GM23248 (cell line): ENCODE measurements at regions not wholly inside any gene's neighbourhood (a gene's known extent, or its start where the extent isn't known, plus 50 kb on each side); places are given as distances from the start of the nearest gene placed in this dataset.

Source experiments
- DNase-seq: peaks from one replicate; pipeline ENCODE4 v3.0.0-alpha.2; 2015
- H2AFZ ChIP-seq: fragments of 200-600 bp; sonication (generic); 2 replicates; pipeline ENCODE4 v1.6.1; 2016; ENCODE audit warnings: antibody characterized with exemption
- H3F3A ChIP-seq: fragments of 200-600 bp; sonication (generic); 2 replicates; pipeline ENCODE4 v1.6.1; 2016; ENCODE audit warnings: mild to moderate bottlenecking, antibody characterized with exemption, mixed run types; ENCODE audit not compliant: insufficient read depth
- H3K27ac ChIP-seq: fragments of 200-600 bp; sonication (generic); 2 replicates; pipeline ENCODE4 v1.5.1; 2016; ENCODE audit warnings: mild to moderate bottlenecking
- H3K27me3 ChIP-seq: fragments of 200-600 bp; sonication (generic); replicated peaks from 2 replicates; pipeline ENCODE4 v1.6.1; 2016; ENCODE audit warnings: mild to moderate bottlenecking; ENCODE audit not compliant: insufficient read depth
- H3K36me3 ChIP-seq: fragments of 200-600 bp; sonication (generic); 2 replicates; pipeline ENCODE4 v1.6.1; 2016; ENCODE audit warnings: low read depth, mild to moderate bottlenecking
- H3K4me1 ChIP-seq: fragments of 200-600 bp; sonication (generic); 2 replicates; pipeline ENCODE4 v1.6.1; 2016; ENCODE audit warnings: mild to moderate bottlenecking; ENCODE audit not compliant: insufficient read depth
- H3K4me2 ChIP-seq: fragments of 200-600 bp; sonication (generic); one replicate; pipeline ENCODE4 v1.6.1; 2016; ENCODE audit warnings: mild to moderate bottlenecking; ENCODE audit not compliant: unreplicated experiment
- H3K4me3 ChIP-seq: fragments of 200-600 bp; sonication (generic); 2 replicates; pipeline ENCODE4 v1.5.1; 2016; ENCODE audit warnings: mild to moderate bottlenecking
- H3K79me2 ChIP-seq: fragments of 200-600 bp; sonication (generic); 2 replicates; pipeline ENCODE4 v1.6.1; 2016; ENCODE audit warnings: mild to moderate bottlenecking; ENCODE audit not compliant: insufficient read depth
- H3K9ac ChIP-seq: fragments of 200-600 bp; sonication (generic); 2 replicates; pipeline ENCODE4 v1.6.1; 2016; ENCODE audit warnings: mild to moderate bottlenecking
- H3K9me2 ChIP-seq: fragments of 200-600 bp; sonication (generic); 2 replicates; pipeline ENCODE4 v1.6.1; 2016; ENCODE audit warnings: mixed run types, mild to moderate bottlenecking, moderate library complexity; ENCODE audit not compliant: insufficient read depth
- H3K9me3 ChIP-seq: fragments of 200-600 bp; sonication (generic); one replicate; pipeline ENCODE4 v1.6.1; 2017; ENCODE audit warnings: low read depth
- H4K20me1 ChIP-seq: fragments of 200-600 bp; sonication (generic); 2 replicates; pipeline ENCODE4 v1.6.0; 2016; ENCODE audit not compliant: insufficient read depth
- EZH2 ChIP-seq: fragments of 200-600 bp; sonication (generic); IDR thresholded peaks from 2 replicates; pipeline ENCODE4 v1.6.1; 2018; ENCODE audit warnings: antibody characterized with exemption, mild to moderate bottlenecking; ENCODE audit not compliant: insufficient read depth, poor library complexity, severe bottlenecking
- EZH2phosphoT487 ChIP-seq: fragments of 200-600 bp; sonication (generic); IDR thresholded peaks from 2 replicates; pipeline ENCODE4 v1.6.1; 2018; ENCODE audit warnings: antibody characterized with exemption, moderate library complexity, mild to moderate bottlenecking, low read depth; ENCODE audit not compliant: insufficient read depth
- WGBS, 2 experiments: methylation state at CpG; one replicate each; pipeline ENCODE4 v1.1.6; 2015 to 2017; ENCODE audit warnings: low lambda C conversion rate in 2 of 2, low coverage in 1 of 2; ENCODE audit errors: missing lambda C conversion rate in 2 of 2; 5-methylcytosine and 5-hydroxymethylcytosine counted together
- in situ Hi-C: fragments of 300-500 bp; cut with MboI; formaldehyde crosslinking; loops from 2 replicates; pipeline ENCODE4 v1.15.0; 2020

DNA sequence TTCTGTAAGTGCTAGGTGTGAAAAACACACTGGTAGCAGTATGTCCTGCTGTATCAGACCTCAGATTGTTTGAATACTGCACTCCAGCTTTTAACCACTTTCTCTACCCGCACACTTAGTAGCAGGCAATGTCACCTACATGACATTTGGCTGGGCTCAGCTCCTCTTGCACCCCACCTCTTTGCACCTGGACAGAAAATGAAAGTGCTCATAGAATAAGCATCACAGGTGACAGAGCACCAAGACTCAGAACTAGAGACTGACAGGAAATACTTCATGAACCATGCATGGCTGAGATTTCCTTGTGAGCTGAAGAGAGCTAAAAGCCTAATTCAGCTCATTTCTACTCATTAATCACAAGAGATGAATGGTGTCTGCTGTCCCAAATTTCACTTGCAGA lies 1014.2 kb upstream of the CDH8 start:
- H3K36me3 ChIP-seq = no peaks in the 10 kb centered on the region
- 41 to 47% methylated on average over 1 of the region's 1 CpG for WGBS, 2 experiments
- H3K4me1 ChIP-seq = no peaks in the 10 kb centered on the region
- H3K79me2 ChIP-seq = no peaks in the 10 kb centered on the region
- no peak overlapping the region for H3K9ac ChIP-seq
- in situ Hi-C loops = no loop called here
- no peak overlapping the region for H2AFZ ChIP-seq
- peaks cover under 1% of the 10 kb centered on the region for H3K9me3 ChIP-seq
- H3K4me3 ChIP-seq = no peak overlapping the region
- TF ChIP-seq EZH2phosphoT487 (no peak), EZH2 (no peak)
- no peaks in the 10 kb centered on the region for H3F3A ChIP-seq
- H4K20me1 ChIP-seq = no peaks in the 10 kb centered on the region
- no peak overlapping the region for H3K27ac ChIP-seq
- H3K9me2 ChIP-seq = no peaks in the 10 kb centered on the region
- no peak for DNase-seq
- no peak overlapping the region for H3K4me2 ChIP-seq
- H3K27me3 ChIP-seq = no peaks in the 10 kb centered on the region

- Histone ChIP-seq H3K9me2 (no peaks in the 10 kb centered on the region), H2AFZ (no peak overlapping the region), H3K4me3 (no peak overlapping the region), H4K20me1 (no peaks in the 10 kb centered on the region), H3K4me1 (no peaks in the 10 kb centered on the region), H3K27me3 (no peaks in the 10 kb centered on the region), H3K9ac (no peak overlapping the region), H3F3A (no peaks in the 10 kb centered on the region), H3K4me2 (no peak overlapping the region), H3K9me3 (no peaks in the 10 kb centered on the region), H3K27ac (no peak overlapping the region), H3K79me2 (no peaks in the 10 kb centered on the region), H3K36me3 (no peaks in the 10 kb centered on the region)
- in situ Hi-C loops = no loop called here
- DNase-seq = no peak
- WGBS, 2 experiments = 14 to 22% methylated on average over 7 of the region's 7 CpGs
- no peak for TF ChIP-seq EZH2phosphoT487
- TF ChIP-seq EZH2 = no peak
Observed at GRCh38 chr16:63038397-63039106, 1002.3 kb upstream of the CDH8 start.

GRCh38 chr16:63037761-63038396 lies 1001.6 kb upstream of the CDH8 start:
- H3K9me3 ChIP-seq = no peaks in the 10 kb centered on the region
- no peaks in the 10 kb centered on the region for H3K27me3 ChIP-seq
- no peaks in the 10 kb centered on the region for H3K79me2 ChIP-seq
- H4K20me1 ChIP-seq = no peaks in the 10 kb centered on the region
- H3K4me2 ChIP-seq = no peak overlapping the region
- H3K27ac ChIP-seq = no peak overlapping the region
- no peaks in the 10 kb centered on the region for H3K36me3 ChIP-seq
- H3K9ac ChIP-seq = no peak overlapping the region
- no peak for DNase-seq
- H3F3A ChIP-seq = no peaks in the 10 kb centered on the region
- H3K9me2 ChIP-seq = no peaks in the 10 kb centered on the region
- 0% methylated on average over 1 of the region's 1 CpG for WGBS, 2 experiments
- no peaks in the 10 kb centered on the region for H3K4me1 ChIP-seq
- H2AFZ ChIP-seq = no peak overlapping the region
- in situ Hi-C loops = no loop called here
- H3K4me3 ChIP-seq = no peak overlapping the region
- no peak for TF ChIP-seq EZH2phosphoT487
- no peak for TF ChIP-seq EZH2

DNA sequence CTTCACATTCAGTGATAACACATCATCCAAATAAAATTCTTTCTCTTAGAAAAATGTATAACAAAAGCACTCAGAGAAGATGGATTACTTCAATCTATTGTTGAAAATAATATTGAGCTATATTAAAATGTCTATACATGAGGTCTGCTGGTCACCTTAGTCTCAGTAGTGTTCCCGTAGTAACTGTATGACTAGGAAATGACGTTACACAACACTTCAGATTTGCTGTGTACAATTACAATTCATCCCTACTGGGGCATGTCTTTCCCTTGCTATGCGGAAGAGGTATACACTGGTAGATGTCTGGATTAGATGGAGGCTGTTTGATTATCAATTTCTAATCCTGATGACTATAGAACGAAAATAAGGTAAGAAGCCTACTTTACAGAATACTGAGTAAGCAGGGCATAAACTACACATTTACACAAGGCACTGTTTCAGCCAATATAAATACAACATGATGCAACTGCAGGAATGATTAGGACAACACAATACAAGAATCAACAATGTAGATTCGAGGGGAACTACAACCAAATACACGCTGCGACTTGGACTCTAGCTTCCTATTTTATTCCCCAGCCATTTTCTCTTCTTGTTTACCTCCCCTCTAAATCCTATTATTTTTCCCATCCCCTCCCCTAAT lies 982.5 kb upstream of the CDH8 start:
- Histone ChIP-seq H3K9ac (no peak overlapping the region), H3K4me1 (no peaks in the 10 kb centered on the region), H3K79me2 (no peaks in the 10 kb centered on the region), H3K9me3 (no peaks in the 10 kb centered on the region), H2AFZ (no peak overlapping the region), H3K4me3 (no peak overlapping the region), H3K27me3 (no peaks in the 10 kb centered on the region), H3K27ac (no peak overlapping the region), H3K9me2 (no peaks in the 10 kb centered on the region; the same call in 1 of the 2 replicates), H3F3A (no peaks in the 10 kb centered on the region), H3K36me3 (no peaks in the 10 kb centered on the region), H3K4me2 (no peak overlapping the region), H4K20me1 (no peaks in the 10 kb centered on the region)
- DNase-seq = no peak
- in situ Hi-C loops = no loop called here
- TF ChIP-seq EZH2phosphoT487 (no peak), EZH2 (no peak)
- WGBS, 2 experiments = 33 to 35% methylated on average over 7 of the region's 7 CpGs
